ENCODE measurements at regions not wholly inside any gene's neighbourhood (a gene's known extent, or its start where the extent isn't known, plus 50 kb on each side); places are given as distances from the start of the nearest gene placed in this dataset.

- TF ChIP-seq GATA2 (IDR thresholded peaks at IDR 0.05; ENCODE audit: low read depth, low read length) (no peak), GATA3 (IDR thresholded peaks at IDR 0.05; ENCODE audit: low read depth, low read length) (no peak)
Measured at GRCh38 chr3:81989274-81989673, 227.8 kb upstream of the GBE1 start.
